ENCODE measurements at regions not wholly inside any gene's neighbourhood (a gene's known extent, or its start where the extent isn't known, plus 50 kb on each side); places are given as distances from the start of the nearest gene placed in this dataset.
"Not testable (repeated sequence)": the region's sequence is repeated elsewhere in the genome, so short reads cannot be mapped to it uniquely, and the experiment has no call there.

DNA sequence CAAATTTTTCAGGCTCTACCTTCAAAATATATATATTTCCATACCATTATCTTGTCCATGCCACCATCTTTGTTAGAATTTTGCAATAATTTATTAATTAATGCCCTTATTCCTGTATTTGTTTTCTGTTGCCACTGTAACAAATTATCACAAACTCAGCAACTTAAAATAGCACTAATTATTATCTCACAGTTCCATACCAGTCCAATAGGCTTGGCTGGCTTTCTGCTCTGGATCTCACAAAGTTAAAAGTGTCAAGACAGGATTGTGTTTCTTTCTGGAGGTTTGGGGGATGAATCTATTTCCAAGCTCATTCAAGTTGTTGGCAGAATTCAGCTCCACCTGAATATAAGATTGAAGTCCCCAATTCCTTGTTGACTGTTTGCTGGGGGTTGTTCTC is 58.6 kb upstream of the SLC38A4 start:
- no peak for DNase-seq

DNA sequence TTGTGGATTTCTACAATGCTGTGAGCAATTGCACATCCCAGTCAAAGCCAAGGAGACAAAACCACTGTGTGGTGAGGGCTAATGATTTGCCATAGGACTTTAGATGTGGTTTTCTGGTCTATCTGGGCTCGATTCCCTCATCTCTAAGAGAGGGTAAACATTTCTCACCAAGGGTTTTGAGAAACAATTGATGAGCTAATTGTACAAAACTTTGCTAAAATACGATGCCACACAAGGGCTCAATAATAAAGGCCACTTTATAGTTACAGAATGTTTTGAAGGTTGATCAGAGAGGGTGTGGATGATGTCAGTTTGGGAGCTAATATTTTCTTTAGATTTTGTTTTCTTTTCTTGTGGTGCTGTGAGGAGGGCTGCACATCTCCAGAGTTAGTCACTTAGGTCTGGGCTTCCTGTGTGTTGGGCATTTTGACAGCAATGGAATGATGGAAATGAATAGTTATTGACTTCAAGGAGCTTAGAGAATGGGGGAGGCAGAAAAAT is 60.8 kb upstream of the SLC38A4 start:
- DNase-seq = no peak

DNA sequence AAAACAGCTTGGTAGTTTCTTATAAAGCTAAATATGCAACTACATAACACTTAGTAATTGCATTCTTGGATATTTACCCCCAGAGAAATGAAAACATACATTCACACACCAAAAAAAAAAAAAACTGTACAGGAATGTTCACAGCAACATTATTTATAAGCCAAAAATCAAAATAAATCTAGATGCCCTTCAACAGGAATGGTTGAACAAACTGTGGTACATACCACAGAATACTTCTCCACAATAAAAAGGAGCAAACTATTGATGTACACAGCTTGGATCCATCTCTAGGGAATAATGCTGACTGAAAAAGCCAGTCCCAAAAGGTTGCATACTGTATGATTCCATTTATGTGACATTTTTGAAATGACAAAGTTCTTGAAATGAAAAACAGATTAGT is 62.1 kb upstream of the SLC38A4 start:
- no peak for DNase-seq

DNA sequence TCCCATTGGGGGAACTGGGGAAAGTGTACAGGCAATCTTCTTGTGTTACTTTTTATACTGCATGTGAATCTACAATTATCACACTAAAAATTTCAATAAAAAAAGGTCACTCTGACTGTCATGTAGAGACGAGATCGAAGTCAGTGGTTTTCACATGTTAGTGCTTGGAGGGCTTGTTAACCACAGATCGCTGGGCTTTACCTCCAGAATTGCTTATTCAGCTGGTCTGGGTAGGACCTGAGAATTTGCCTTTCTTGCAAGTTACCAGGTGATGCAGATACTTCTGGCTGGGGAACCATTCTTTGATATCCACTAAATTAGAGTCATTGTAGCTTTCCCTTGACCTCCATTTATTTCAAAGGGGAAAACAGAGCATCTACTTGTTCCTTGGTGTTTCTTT is 62.8 kb upstream of the SLC38A4 start:
- no peak for DNase-seq

DNA sequence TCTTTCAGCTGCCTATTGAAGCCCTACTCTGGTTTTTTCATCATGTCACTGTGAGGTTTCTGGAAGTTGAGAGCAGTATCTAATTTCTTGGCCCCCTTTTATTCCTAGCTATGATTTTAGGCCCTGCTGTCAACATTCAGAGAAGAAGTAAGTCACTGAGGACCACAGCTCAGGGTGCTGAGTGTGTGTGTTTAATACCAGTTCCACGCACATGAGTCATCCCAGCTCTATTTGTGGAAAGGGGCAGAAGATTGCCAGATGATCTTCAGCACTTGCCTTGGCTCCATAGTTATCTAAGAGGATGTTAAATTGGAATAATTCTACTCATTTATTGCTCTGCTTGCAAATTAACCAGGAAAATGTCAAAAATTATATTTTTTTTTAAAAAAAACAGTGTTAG is 65.5 kb upstream of the SLC38A4 start:
- DNase-seq = no peak

DNA sequence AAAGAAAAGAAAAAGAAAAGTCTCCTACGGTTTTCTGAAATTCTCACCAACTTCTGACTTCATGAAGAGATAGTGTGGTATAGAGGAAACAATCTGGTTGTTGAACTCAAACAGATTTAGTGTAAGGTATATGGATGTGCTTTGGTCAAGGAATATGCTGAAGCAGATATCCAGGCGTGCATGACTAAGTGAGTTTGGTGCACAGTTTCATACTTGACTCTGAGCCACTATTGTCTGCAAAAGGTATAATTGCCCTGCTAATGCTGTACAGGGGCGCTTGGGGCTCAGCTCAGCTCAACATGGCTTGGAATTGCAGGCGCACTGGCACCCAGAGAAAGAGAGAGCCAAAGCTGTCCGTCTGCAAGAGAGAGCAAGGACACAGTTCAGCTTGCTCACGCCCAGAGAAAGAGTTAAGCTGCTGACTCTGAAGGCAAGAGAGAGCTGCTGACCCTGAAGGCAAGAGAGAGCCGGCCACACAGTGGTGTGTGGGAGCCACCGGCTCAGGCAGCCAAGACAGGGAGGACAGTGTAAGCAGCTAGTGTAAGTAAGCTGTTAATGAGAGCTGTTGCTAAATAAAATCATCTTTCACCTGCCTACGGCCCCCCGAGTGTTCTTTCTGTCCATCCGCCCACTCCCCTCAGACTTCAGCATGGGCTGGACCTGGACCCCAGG is 66.4 kb upstream of the SLC38A4 start:
- DNase-seq = no peak

DNA sequence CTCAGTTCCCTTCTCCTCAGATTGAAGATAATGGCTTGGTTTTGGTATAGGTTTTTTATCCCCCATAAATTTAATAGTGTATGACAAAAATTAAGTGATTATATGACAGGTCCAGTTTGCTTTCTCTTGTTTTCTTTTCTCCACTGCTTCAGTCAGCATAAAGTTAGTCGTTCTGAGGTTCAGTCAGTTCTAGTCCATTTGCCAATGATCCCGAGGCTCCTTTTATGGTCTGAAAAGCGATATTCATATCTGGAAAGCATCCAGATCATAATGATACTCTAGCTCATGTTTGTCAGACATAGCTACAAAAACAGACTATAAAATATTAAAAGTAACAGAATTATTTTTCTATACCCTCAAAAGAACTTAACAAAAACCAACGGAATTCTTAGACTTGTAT is 67.1 kb upstream of the SLC38A4 start:
- peak; percentile 41 for DNase-seq

DNA sequence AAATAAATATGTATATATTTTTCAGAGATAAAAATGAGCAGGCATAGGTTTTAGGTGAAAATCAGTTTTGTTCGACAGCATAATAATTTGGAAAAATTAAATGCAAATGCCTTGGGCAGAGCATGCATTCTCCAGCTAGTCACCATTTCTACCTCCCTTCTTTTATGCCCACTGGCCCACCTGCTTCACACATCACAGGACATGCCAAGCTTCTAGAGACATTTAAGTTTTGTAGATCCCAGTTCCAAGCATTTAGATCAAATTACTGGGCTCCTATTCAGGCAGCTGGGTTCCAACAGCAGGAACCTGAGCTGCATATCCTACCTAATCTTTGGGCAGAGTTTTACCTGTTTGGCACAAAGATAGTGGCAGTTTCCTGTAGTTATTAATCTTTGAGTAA is 67.6 kb upstream of the SLC38A4 start:
- no peak for DNase-seq

DNA sequence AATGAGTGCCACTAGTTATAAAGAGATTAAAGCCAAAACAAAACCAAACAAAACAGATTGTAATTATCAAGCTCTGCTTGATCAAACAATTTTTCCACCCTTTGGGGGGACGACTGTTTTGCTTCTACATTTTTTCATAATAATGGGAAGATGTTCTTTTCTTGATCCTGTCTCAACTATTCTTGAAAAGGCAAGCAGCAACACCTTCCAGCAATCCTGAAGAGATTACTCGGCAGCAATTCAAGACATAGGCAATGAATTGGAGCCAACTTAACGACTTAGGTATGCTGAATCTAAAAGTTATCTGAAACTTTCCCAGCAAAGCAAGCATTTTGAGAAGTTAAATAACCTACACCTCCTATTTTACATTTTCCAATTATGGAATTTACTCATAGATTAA is 69.9 kb upstream of the SLC38A4 start:
- no peak for DNase-seq

DNA sequence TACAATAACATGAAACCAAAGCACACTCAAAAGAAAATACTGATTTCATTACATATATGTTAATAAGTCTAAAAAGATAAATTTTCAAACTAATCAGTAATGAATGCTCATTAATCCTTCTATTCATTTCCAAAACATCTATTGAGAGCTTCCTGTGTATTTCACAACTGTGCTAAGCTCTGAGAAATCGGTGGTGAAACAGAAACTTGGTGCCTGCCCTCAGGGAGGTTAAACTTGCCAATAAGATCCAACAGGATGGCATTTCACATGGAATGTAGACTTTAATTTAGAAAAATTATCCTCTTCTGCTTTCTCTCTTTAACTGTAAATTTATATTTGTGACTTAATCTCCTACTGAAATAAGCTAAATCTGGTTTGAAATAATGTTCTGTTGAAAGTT is 70.9 kb upstream of the SLC38A4 start:
- DNase-seq = no peak

DNA sequence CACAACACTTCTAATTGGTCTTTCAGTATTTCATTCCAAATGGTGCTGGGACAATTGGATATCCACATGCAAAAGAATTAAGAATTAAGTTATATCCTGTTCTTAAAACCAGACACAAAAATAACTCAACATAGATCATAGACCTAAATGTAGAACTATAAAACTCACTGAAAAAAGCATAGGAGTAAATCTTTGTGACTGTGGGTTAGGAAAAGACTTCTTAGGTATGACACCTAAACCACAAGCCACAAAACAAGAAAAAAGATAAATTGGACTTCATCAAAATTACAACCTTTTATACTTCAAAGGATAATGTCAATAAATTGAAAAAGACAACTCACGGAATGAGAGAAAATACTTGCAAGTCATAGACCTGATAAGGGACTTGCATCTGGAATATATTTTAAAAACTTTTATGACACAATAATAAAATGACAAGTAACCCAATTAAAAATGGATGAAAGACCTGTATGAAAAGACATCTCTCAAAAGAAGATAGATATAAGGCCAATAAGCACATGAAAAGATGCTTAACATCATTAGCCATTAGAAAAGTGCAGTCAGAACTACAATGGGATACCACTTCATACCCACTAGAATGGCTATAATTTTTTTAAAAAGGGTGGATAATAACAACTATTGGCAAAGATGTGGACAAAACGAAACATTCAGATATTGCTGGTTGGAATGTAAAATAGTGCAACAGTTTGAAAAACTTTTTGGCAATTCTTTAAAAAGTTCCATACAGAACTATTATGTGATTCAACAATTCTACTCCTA is 72.5 kb upstream of the SLC38A4 start:
- no peak for DNase-seq

DNA sequence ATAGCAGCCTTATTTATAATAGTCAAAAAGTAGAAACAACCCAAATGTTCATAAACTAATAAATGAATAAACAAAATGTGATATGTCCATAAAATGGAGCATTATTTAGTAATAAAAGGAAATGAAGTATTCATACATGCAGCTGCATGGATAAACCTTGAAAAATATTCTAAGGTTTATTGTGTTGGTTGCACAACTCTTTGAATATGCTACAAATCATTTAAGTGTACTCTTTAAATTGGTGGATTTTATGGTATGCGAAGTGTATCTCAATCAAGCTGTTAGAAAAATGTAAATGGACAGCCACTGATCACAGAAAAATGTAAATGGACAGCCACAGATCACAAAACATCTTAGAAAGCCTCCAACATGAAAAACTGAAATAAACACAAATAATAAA is 73.2 kb upstream of the SLC38A4 start:
- DNase-seq = no peak

DNA sequence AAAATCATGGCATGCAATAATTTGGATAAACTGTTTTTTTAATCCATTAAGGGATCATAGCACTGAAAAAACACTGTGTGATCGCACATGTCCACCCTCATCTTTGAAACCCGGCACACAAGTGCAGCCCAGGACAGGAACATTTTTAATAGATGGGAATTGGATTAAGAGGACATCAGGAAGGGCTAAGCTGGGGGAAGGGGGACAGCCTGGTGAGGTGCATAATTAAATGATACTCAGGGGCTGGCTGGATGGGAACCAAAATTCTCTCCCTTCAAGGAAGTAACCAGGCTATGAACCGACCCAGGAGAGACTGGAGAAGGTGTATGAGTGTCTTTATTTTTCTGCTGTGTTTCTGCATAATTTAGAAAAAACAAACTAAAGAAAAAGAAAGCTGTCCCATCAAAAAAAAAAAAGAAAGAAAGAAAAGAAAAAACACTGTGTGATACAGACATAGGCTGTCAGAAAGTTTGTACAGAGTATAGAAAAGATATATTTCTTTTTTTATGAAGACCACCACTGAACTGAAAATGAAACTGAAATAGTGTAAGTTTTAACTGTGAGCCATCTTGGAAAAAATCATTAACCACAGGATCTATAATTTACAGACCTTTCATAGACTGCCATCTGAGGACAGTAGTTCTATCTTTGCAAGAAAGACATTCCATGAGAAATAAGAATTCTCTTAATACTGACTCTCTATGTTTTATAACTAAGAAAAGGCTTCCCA is 75.1 kb upstream of the SLC38A4 start:
- no peak for DNase-seq

DNA sequence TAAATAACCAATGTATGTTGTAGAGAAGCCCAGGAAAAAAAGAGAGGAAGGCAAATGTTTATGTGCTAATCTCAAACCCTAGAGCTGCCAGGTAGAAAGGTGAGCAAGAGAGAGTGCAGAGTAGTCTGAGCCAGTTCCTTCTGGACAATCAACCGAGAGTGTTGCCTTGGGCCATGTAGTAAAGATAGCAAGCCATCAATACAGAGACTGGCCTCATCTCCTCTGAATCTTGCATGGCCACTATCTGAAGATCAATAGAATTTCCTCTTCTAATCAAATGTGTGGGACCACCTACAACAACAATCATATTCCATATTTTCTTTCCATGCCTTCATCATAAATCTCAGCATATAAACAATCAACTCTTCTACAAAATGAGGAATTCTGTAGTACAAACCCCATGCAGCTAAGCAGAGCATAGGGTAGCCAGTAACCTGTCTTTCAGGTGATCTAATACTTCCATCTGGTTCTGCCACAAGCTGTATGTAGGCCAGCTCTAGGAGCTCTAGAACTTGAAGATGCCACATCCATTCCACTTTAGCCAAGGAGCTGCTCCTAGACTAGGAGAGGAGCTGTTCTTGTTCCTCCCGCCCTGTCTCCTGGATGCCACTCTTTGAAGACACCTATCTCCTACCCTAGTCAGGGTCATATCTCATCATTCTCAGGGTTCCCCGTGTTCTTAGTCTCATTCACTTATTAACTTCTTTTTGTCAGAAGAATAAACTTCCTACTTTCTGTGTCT is 75.8 kb upstream of the SLC38A4 start:
- no peak for DNase-seq

DNA sequence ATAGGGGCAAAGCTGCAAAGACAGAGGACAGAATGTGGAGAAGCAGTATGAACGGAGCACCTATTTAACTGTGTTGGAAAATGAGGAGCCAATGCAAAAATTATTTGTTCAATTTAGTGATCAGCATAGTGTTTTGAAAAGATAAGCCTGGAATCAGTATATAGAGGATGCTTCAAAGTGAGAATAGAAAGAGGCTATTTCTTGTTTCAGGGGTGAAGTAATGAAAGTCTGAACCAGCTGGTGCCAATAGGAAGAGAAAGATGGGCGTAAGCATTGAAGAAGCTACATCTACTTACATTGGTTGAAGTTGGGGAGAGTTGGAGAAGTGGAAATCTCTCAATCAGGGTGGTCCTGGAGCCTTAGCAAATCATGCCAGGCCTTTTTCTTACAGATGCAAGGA is 77.3 kb upstream of the SLC38A4 start:
- no peak for DNase-seq

DNA sequence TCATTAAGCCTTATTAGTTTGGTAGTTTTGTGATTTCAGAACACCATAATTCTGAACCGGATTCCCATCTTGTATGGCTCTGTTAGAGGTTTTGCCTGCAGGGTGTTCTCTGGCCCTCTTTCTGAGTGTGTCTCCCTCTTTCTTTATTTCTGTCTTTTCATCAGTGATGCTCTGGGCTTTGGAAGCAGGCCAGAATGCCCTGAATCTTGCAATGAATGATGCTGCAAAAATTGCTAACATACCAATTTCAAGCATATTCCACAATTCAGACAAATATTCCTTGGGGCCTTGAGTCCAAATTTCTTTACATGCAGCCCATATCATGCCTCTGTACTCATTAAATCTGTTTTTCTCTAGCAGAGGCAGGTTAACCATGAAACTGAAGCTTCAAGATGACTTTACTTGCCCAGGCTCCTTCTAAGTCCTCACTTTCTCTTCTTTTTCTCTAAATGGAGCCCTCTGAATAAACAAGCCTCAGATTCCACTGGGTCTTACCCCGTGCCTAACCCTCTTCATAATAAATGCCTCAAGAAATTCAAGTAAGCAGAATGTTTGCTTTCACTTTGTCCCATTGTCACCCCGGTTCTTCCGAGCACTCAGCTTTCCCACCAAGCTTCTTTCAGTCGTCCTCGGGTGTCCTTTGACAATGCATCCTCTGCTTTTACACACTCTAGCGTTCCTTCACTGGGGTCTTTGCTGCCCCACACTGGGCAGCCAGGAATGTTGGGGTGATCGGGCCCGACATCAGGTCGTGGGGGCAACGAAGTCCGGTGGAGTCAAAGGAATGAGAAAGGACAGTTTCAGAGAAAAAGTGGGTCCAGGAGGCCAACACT is 78.8 kb upstream of the SLC38A4 start:
- DNase-seq = no peak

DNA sequence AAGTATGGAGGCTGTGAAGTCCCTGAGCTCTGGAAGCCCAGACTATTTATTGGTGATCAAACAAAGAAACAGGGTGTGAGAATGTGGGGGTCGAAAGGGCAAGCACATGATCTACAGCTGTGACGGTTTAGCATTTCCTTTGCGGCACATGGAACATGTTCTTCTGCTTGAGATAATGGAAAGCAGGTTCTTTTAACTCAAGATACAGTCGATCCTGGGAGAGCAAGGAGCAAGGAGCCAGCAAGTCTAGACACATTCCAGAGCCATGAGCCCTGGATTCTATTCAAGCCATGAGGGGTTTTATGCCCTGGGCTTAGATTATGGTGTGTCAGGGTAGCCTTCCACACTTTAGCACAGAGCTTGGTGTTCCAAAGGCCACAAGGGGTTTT is 79.4 kb upstream of the SLC38A4 start:
- DNase-seq = not testable (repeated sequence)

DNA sequence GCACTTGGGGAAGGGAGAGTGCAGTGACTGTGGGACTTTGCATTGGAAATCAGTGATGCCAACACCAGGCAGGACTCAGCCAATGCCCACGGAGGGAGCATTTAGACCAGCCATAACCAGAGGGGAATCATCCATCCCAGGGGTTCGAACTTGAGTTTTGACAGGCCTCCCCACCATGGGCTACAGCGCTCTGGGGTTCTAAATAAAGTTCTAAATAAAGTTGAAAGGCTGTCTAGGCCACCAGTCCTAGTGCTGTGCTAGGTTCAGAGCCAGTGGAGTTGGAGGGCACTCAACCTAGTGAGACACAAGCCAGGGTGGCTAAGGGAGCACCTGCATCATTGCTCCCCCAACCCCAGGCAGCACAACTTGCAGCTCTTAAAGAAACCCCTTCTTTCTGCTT is 82.0 kb upstream of the SLC38A4 start:
- no peak for DNase-seq

DNA sequence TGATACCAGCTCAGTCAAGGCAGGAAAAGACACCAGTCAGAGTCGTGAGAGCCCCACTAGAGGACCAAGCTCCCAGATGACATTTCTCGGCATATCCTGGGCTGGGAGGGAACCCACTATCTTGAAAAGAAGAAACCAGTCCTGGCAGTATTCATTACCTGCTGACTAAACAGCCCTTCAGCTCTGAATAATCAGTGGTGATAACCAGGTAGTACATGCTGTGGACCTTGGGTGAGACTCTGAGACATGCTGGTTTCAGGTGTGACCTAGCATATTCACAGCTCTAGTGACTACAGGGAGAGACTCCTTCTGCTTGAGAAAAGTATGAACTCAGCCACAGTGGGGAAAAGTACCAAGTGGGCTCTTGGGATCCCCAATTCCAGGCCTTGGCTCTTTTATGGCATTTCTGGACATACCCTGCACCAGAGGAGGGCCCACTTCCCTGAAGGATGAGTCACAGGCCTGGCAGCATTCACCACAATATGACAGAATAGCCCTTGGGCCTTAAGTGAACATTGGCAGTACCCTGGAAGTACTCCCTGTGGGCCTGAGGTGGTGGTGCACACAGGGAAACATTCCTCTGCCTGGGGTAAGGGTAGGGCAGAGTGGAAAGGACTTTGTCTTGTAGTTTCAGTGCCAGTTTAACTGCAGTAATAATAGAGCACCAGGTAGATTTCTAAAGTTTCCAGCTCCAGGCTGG is 82.6 kb upstream of the SLC38A4 start:
- no peak for DNase-seq

DNA sequence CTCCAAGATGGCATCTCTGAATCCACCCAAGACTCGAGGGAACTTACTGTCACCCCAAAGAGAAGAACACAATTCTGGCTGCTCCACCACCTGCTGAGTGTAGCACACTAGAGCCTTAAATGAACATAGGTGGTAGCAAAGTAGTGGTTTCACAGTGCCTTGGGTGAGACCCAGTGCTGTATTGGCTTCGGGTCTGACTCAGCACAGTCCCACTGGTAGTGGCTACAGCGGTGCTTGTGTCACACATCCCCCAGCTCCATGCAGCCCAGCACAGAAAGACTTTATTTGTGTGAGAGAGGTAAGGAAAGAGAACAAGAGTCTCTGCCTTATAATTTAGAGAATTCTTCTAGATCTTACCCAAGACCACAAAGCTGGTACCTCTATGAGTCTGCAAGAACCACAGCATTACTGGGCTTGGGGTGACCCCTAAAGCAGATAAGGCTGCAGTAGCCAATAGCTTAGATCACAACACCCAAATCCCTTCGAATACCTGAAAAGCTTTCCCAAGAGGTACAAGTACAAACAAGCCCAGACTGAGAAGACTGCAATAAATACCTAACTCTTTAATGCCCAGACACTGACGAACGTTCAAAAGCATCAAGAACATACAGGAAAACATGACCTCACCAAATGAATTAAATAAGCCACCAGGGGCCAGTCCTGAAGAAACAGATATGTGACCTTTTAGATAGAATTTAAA is 83.3 kb upstream of the SLC38A4 start:
- no peak for DNase-seq

DNA sequence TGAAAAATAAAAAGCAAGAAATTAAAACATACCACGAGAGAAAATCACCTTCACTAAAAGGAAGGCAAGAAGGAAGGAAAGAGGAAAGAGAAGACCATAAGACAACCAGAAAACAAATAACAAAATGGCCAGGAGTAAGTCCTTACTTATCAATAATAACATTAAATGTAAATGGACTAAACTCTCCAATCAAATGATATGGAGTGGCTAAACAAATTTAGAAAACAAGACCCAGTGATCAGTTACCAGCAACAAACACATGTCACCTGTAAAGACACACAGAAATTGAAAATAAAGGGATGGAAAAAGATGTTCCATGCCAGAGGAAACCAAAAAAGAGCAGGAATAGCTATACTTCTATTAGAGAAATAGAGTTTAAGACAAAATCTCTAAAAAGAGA is 85.0 kb upstream of the SLC38A4 start:
- no peak for DNase-seq

Data from NCI-H1105 treated with DMSO at 0.1 percent for 48 hours (cell line).